K562 (cell line): ENCODE measurements at regions not wholly inside any gene's neighbourhood (a gene's known extent, or its start where the extent isn't known, plus 50 kb on each side); places are given as distances from the start of the nearest gene placed in this dataset.

Experiments
- ATAC-seq: fragments of 200-7000 bp; cut with Tn5 transposase; 3 replicates; pipeline ENCODE4 v1.9.1; 2020; ENCODE audit warnings: moderate library complexity
- BruUV-seq: library from RNA; stranded (reverse); fragments of 400-500 nt; replicated peaks from 2 replicates; lab custom pipeline; 2021; lab: Mats Ljungman, UMichigan
- CTCF ChIA-PET: fragments of 300-600 bp; formaldehyde crosslinking; extraction: SDS; loops from one replicate; lab custom pipeline; 2021; ENCODE audit warnings: low intra/inter-chr PET ratio; lab: Yijun Ruan, JAX
- POLR2A ChIA-PET: fragments of 300-600, 350-650 bp; sonication (Branson Sonifier 250); formaldehyde crosslinking; extraction: SDS; loops from one replicate; lab custom pipeline; 2021; ENCODE audit warnings: antibody characterized with exemption, inconsistent platforms; lab: Yijun Ruan, JAX
- DNase-seq, 4 experiments: peaks; one replicate each; pipeline versions ENCODE4 v3.0.0 to v3.0.0-alpha.2; 2011 to 2018; ENCODE audit warnings: low spot score in 3 of 4, mixed read lengths in 3 of 4; ENCODE audit errors: extremely low read depth in 1 of 4
- FAIRE-seq: peaks from 2 replicates; lab custom pipeline; 2011; peaks lifted over from hg19 to GRCh38; lab: Jason Lieb, UNC
- H2AFZ ChIP-seq: 2 replicates; pipeline ENCODE4 v1.6.0; 2011; ENCODE audit warnings: low read depth, low read length, control low read depth, inconsistent platforms
- H3K27ac ChIP-seq: fragments of 200-600 bp; 3 replicates; pipeline ENCODE4 v1.8.0; 2011; ENCODE audit warnings: low read depth, mild to moderate bottlenecking, control low read depth, inconsistent platforms, low read length, moderate library complexity, mixed read lengths; ENCODE audit errors: extremely low read depth
- H3K27me3 ChIP-seq, 2 experiments: fragments of 300-600 bp in 1 of 2; 2 replicates in 1 of 2; 3 replicates in 1 of 2; pipeline versions ENCODE4 v1.6.0 to v1.8.0; 2011; ENCODE audit warnings: inconsistent platforms in 2 of 2, low read length in 2 of 2, mild to moderate bottlenecking in 1 of 2, mixed read lengths in 1 of 2, moderate library complexity in 1 of 2; ENCODE audit not compliant: control insufficient read depth in 2 of 2, insufficient read depth in 2 of 2
- H3K36me3 ChIP-seq: fragments of 300-600 bp; 3 replicates; pipeline ENCODE4 v1.8.0; 2011; ENCODE audit warnings: mild to moderate bottlenecking, low read length, inconsistent platforms; ENCODE audit not compliant: control insufficient read depth, insufficient read depth
- H3K4me1 ChIP-seq, 2 experiments: fragments of 200-600 bp in 1 of 2; replicated peaks in 1 of 2; 2 replicates in 1 of 2; 3 replicates in 1 of 2; pipeline versions ENCODE4 v1.5.1 to v1.8.0; 2011; ENCODE audit warnings: inconsistent platforms in 2 of 2, low read length in 2 of 2, mild to moderate bottlenecking in 1 of 2, mixed read lengths in 1 of 2, moderate library complexity in 1 of 2; ENCODE audit not compliant: control insufficient read depth in 2 of 2, insufficient read depth in 2 of 2
- H3K4me2 ChIP-seq: 2 replicates; pipeline ENCODE4 v1.6.1; 2011; ENCODE audit warnings: low read length, control low read depth, inconsistent platforms, mixed read lengths; ENCODE audit not compliant: insufficient read depth
- H3K4me3 ChIP-seq: fragments of 200-600 bp; sonication (generic), shearing (Covaris generic); 2 replicates; pipeline ENCODE4 v1.5.1; 2016; ENCODE audit warnings: control low read depth, inconsistent platforms
- H3K79me2 ChIP-seq: fragments of 200-600 bp; 3 replicates; pipeline ENCODE4 v1.8.0; 2011; ENCODE audit warnings: low read length, inconsistent platforms; ENCODE audit not compliant: control insufficient read depth, insufficient read depth
- H3K9ac ChIP-seq, 2 experiments: 2 replicates each; pipeline versions ENCODE4 v1.6.0 to v1.6.1; 2011; ENCODE audit warnings: low read depth in 2 of 2, low read length in 2 of 2, control low read depth in 1 of 2, inconsistent platforms in 1 of 2, mild to moderate bottlenecking in 1 of 2, mixed read lengths in 1 of 2; ENCODE audit not compliant: insufficient read depth in 1 of 2
- H3K9me1 ChIP-seq: one replicate; pipeline ENCODE4 v1.6.0; 2011; ENCODE audit warnings: inconsistent platforms, mild to moderate bottlenecking, low read length, moderate library complexity; ENCODE audit not compliant: control insufficient read depth, insufficient read depth
- H3K9me3 ChIP-seq: replicated peaks from 2 replicates; pipeline ENCODE4 v1.5.1; 2011; ENCODE audit warnings: low read depth, low read length, inconsistent platforms; ENCODE audit not compliant: control insufficient read depth, insufficient read depth
- H4K20me1 ChIP-seq: replicated peaks from 2 replicates; pipeline ENCODE4 v1.6.1; 2011; ENCODE audit warnings: low read length, inconsistent platforms, mixed read lengths; ENCODE audit not compliant: control insufficient read depth, insufficient read depth
- NR2F6 ChIP-seq: fragments of 450-650 bp; formaldehyde crosslinking; IDR thresholded peaks from 2 replicates; pipeline ENCODE4 v1.4.0; 2020; ENCODE audit warnings: mild to moderate bottlenecking
- PHF21A ChIP-seq: fragments of 450-650 bp; IDR thresholded peaks from 2 replicates; pipeline ENCODE4 v1.6.1; 2017; ENCODE audit warnings: low read depth, borderline replicate concordance
- WGBS: fragments of 100-300 bp; shearing (Covaris generic); methylation state at CpG from one replicate; pipeline ENCODE4 v1.1.6; 2016; ENCODE audit warnings: low coverage, mixed read lengths; ENCODE audit not compliant: insufficient coverage; ENCODE audit errors: missing lambda C conversion rate; 5-methylcytosine and 5-hydroxymethylcytosine counted together
- in situ Hi-C: fragments of 300-500 bp; cut with MboI; formaldehyde crosslinking; loops from 4 replicates; pipeline ENCODE4 v1.15.0; 2018; ENCODE audit warnings: inconsistent platforms, mixed read lengths
- intact Hi-C: fragments of 100-400 bp; cut with micrococcal nuclease; formaldehyde crosslinking; loops from 2 replicates; pipeline ENCODE4 v1.14.2; 2022

- FAIRE-seq: no peak
- Histone ChIP-seq H3K4me2 (no peak overlapping the region), H3K9ac (no peak overlapping the region), H3K27ac (no peak overlapping the region), H3K9me3 (no peaks in the 10 kb centered on the region), H3K9me1 (no peaks in the 10 kb centered on the region), H3K79me2 (no peaks in the 10 kb centered on the region), H4K20me1 (no peaks in the 10 kb centered on the region), H2AFZ (no peak overlapping the region), H3K27me3 (no peaks in the 10 kb centered on the region), H3K4me3 (no peak overlapping the region), H3K4me1 (no peaks in the 10 kb centered on the region), H3K36me3 (no peaks in the 10 kb centered on the region)
- no peak for ATAC-seq
- ChIA-PET CTCF (no interaction called here), POLR2A (no interaction called here)
- in situ Hi-C loops (no loop called here), intact Hi-C loops (no loop called here)
- no TSS peak for BruUV-seq
- DNase-seq: no peak
- 0% methylated on average over 3 of the region's 3 CpGs for WGBS
- no peak for TF ChIP-seq PHF21A
These were observed 215.6 kb upstream of the CHRM2 start for GRCh38 chr7:136652635-136653370.

GRCh38 chr7:136640977-136641376, 227.5 kb upstream of the CHRM2 start:
- H3K4me2 ChIP-seq: no peak overlapping the region
- no peaks in the 10 kb centered on the region for H3K36me3 ChIP-seq
- no peak for TF ChIP-seq NR2F6
- H3K27me3 ChIP-seq: no peaks in the 10 kb centered on the region
- H3K9me3 ChIP-seq: no peaks in the 10 kb centered on the region
- FAIRE-seq (no peak), ATAC-seq (no peak), DNase-seq (no peak)
- no peaks in the 10 kb centered on the region for H3K4me1 ChIP-seq
- CTCF ChIA-PET: no interaction called here
- H4K20me1 ChIP-seq: no peaks in the 10 kb centered on the region
- POLR2A ChIA-PET: no interaction called here
- intact Hi-C loops: no loop called here
- no peaks in the 10 kb centered on the region for H3K79me2 ChIP-seq
- H3K9ac ChIP-seq: no peak overlapping the region
- in situ Hi-C loops: no loop called here
- H3K4me3 ChIP-seq: no peak overlapping the region
- no peak overlapping the region for H2AFZ ChIP-seq
- 0% methylated on average over 1 of the region's 1 CpG for WGBS
- H3K9me1 ChIP-seq: no peaks in the 10 kb centered on the region
- BruUV-seq: no TSS peak
- no peak overlapping the region for H3K27ac ChIP-seq
